HG03066 (cell line): ENCODE measurements at regions not wholly inside any gene's neighbourhood (a gene's known extent, or its start where the extent isn't known, plus 50 kb on each side); places are given as distances from the start of the nearest gene placed in this dataset.
"Not testable (repeated sequence)": the region's sequence is repeated elsewhere in the genome, so short reads cannot be mapped to it uniquely, and the experiment has no call there.

ENCODE experiments used
- ATAC-seq: cut with Tn5 transposase; IDR thresholded peaks from one replicate; pipeline ENCODE4 v1.9.1; 2021; ENCODE audit warnings: low read depth; ENCODE audit not compliant: unreplicated experiment

DNA sequence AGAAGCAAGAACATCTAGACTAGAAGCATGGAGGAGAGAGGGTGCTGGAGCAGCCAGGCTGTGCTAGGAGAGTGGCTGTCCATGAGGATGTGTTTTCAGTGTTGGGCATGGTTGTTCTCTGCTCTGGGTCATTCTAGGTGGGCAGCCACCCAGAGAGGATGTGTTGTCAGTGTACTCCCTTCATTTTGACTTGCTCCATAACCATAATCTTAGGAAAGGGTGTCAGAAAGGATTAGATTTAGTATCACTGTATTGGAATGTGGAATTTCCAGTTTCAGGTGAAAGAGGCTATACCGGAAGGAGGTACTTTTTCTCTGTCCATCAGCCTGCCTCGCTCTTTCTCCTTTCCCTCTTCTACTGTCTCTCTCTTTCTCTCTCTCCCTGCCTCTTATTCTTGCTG, 474.5 kb upstream of the PODXL start:
- ATAC-seq = no peak

DNA sequence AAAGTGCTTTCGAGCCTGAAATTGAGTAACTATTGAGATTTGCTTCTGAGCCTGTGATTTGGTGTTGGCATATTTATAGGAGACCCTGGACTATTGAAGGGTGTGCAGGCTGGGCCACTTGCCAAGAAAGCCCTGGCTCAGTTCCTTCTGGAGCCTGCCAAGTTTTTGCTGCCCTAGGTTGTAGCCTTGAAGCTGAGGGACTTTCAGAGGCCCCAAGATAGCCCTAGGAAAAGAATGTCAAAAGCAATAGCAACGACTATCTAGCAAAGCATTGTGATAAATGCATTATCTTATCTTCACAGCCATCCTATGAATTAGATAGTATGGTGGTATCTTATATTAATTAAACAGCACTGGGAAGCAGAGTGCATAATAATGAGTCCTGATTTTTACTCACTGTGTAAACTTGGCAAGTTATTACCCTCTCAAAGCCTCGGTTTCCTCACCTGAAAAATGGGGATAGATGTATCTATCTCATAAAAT, 473.7 kb upstream of the PODXL start:
- ATAC-seq = no peak

DNA sequence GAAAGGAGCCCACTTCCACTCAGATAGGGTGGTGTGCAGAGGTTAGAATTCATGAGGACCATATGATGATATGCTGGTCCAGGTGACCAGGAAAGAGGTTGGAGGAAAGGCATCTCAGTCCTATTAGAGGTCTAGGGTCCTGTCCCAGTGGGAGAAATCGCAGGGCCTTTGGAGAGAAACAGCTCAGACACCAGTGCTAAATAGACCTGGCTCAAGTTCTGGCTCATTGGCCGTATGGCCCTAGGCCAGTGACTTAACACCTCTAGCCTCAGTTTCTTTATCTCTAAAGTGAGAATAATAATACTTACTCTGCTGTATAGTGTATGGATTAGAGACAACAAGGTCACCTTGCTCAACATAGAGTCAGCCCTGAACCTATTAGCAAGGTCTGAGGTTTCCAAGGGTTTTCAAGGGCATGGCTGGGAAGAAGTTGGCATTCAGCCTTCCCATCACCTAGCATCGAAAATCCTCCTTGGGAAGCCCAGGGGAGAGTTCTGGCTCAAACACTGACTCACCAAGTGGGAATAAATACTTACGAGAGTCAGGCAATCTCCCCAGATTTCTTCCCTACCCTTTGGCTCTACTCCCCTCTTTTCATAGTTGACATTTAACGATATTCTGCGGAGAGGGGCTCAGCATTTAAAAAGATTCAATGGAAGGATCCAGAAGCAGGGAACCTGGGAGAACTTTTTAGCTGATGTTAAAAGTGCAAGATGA, 473.1 kb upstream of the PODXL start:
- no peak for ATAC-seq

DNA sequence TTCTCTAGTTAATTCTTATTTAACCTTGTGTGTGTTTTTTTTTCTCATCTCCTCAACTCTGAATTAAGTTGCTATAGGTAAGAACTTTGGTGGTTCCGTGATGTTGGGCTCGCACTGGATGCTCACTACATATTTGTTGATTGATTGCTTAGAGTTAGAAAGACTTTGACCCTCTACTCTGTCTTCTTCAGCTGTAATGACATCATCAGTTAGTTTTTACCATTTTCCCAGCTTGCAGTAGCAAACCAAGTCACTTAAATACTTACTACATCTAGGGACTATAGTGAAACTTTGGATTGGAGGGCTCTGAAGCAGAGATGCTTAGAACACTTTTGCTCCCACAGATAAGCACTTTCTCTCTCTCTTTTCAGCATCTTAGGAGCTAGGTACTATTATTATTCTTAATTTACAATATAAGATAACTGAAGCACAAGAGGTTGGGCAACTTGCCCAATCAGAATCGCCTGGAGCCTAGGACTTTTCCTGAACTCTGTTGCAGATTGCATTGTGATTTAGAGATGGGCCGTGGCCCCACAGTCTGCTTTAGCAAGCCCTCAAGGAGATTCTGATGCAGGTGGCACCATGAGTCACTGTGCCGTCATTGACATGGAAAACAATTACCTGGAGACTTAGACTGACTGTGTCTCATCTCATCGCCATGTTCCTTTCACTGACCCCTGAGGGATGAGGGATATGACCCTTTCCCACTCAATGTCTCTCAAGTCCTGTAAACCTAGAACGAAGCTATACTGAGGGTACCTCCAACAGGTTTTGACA, 471.9 kb upstream of the PODXL start:
- ATAC-seq = no peak

DNA sequence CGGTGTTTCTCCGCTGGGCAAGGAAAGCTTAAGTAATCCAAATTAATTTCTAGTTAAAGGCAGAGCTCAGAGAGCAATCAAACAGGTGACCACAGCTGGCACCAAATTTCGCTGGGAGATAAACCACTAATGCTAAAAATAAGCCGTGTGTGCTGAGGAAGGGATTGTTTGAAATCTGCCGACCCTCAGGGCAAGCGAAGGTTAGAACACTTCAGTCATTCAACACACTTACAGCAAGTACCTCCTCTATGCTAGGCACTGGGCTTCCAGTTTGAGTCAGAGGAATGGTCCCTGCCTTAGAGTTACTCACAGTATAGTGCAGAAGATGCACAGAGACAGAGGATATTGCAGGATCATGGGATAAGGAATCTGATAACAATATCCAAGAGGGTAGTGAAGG, 467.9 kb upstream of the PODXL start:
- no peak for ATAC-seq

DNA sequence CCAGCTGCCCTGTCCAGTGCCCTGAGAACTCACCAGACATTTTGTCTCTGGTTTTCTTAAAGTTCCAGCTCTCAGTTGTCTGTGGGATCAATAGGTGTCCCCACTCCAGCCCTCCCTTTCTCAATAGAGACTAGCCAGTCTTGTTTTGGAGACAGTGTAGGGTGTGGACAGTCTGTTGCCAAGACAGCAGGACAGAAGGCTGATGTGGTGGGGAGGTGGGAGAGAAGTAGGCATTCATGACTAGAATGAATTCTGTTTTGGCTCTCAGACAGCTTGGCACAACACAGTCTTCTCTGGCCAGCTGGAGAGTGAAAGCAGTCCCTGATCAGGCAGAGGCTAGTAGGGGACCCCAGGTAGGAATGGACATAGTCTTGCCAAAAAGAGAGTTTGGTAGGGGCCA, 467.0 kb upstream of the PODXL start:
- no peak for ATAC-seq

DNA sequence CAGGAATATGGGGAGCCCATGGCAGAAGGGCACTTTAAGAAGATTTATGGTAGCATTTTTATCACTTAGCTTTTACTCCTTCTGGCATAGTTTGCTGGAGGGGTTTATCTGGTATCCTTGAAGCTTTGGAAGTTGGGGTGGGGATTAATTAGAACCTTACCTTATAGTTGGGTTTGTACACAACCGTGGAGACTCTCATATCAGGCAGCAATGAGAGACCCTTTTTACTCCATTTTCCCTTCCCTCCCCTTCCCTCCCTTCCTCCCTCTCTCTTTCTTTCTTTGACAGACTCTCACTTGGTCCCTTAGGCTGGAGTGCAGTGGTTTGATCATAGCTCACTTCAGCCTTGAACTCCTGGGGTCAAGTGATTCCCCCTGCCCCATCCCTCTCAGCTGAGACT, 465.8 kb upstream of the PODXL start:
- ATAC-seq = no peak

DNA sequence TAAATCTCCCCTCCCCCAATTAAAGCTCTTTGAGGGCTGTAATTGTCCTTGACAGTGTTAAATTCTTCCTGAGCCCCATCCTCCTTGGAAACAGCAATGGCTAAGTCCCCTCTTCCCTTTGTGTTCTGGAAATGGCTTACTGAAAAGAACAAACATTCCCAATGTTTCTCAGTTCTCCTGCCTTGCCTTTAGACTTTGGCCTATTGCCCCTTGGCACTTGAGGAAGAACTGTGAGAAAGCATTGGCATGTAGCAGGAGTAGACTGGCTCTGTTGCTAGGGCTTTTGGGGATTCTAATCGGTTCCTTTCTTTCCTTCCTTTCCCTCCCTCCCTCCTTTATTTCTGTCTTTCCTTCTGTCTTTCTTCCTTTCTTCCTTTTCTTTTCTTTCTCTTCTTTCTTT, 463.3 kb upstream of the PODXL start:
- no peak for ATAC-seq

DNA sequence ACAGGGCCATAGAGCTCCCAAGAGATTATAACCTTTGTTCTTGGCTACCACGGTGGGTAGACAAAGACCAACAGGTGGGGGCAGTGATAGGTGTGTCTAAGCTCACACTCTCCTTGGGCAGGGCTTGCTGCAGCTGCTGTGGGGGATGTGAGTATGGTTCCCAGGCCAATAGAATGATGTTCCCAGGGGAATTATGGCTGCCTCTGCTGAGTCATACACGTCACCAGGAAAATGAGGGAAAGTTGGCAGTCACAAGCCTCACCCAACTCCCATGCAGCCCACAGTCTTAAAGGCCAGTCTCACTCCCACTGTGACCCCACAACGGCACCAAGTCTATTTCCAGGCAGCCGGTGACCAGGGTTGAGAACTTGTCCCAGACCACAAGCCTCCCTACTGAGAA, 453.4 kb upstream of the PODXL start:
- ATAC-seq = no peak

DNA sequence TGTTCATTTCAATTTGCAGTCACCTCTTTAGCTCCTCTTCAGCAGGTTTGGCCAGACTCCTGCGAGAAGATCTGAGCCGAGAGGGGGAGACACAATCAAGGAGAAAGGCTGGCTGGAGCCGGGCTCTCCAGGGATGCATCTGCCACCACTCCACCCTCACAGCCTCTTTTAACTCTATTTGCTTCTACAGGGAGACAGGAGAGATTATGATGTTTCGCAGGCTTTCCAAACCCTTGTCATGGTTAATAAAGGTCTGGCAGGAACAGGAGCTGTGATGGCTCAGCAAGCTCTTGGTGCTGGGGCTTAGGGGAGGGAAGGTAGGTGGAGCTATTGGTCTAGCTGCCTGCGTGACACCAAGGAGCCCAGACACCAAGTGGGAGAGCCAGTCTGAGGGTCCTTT, 448.1 kb upstream of the PODXL start:
- no peak for ATAC-seq

DNA sequence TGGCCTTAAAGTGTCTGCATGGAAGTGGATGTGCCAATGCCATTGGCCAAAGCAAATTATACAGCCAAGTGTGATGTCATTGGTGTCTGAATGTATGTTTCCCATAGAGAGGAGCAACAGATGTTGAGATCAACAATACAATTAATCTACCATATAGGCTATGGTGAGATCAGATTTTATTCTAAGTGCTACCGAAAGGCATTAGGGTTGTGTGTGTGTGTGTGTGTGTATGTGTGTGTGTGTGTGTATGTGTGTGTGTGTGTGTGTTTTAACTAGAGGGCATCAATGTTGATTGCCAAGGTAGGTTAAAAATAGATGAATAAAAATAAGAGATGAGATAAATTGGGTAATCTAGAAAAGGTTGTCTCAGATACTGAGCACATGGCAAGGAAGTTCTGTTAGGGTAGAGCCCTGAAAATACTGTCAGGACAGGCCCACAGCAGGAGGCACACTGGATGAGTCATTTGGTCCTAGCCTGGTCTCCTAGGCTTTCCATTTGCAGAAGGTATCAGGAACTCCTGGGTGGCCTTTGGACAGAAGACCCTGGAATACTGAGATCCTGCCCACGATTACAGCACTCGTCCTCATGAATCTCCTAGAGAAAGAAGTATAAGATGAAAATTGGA, 446.0 kb upstream of the PODXL start:
- ATAC-seq = no peak

DNA sequence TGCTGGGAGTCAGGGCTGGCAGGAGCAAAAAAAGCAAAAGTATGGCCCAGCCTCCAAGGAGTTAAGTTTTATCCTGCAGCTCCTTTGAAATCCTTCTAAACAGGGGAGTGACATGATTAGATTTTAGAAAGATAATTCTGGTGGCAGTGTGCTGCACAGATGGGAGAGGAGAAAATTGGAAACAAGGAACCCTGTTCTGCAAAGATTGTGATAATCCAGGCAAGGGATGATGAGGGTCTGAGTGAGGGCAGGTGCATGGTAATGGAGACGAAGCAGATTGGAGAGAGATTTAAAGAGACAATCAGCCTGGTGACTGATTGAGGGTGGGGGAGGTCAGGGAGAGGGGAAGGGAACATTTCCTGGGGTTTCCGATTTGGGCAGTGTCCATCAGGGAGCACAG, 444.7 kb upstream of the PODXL start:
- ATAC-seq = no peak

DNA sequence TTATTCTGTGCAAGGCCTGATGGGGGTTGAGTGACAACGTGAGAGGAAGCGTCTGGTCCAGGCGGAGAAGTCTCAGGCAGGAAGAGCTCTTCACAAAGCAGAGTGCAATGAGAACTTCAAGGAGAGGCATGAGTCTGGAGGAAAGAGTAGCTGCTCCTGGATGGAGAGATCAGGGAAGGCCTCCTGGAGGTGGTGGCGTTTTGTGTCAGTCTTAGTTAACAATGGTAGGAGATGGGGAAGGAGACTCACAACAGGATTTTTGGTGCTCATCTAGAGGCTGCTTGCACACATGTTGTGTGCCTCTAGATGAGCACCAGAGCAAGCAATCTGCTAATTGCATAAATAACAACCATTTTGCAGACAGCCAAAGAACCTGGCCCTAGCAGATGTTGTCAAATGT, 442.8 kb upstream of the PODXL start:
- ATAC-seq = no peak

DNA sequence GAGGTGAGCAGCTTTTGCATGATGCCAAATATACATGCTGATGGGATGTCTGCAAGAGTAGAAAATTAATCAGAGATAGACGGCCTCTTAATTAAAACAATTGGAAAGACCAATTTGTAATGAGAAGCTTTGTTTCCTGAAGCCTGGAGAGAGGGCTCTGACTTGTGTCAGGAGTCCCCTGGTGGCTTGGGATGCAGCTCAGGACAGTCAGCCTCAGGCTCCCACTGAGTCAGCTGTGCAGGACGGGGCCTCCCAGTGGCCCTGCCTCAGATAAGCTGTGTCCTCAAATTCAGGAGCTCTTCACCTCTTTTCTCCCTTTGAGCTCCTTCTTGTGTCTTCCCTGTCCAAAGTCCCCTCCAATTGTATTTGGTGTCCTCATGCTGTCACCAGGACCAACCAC, 438.9 kb upstream of the PODXL start:
- no peak for ATAC-seq

DNA sequence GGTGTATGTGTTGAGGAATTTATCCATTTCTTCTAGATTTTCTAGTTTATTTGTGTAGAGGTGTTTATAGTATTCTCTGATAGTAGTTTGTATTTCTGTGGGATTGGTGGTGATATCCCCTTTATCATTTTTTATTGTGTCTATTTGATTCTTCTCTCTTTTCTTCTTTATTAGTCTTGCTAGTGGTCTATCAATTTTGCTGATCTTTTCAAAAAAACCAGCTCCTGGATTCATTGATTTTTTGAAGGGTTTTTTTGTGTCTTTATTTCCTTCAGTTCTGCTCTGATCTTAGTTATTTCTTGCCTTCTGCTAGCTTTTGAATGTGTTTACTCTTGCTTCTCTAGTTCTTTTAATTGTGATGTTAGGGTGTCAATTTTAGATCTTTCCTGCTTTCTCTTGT, 424.6 kb upstream of the PODXL start:
- ATAC-seq = not testable (repeated sequence)

DNA sequence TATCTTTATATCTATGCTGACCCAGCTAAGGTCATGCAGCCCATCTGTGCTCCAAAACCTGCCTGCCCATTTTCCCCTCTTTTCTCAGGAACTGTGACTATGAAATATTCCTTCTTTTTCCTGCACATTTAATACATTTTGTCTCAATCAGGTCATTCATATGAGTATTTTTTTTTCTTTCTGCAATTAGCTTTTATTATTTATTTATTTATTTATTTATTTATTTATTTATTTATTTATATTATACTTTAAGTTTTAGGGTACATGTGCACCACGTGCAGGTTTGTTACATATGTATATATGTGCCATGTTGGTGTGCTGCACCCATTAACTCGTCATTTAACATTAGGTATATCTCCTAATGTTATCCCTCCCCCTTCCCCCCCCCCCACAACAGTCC, 421.7 kb upstream of the PODXL start:
- ATAC-seq = not testable (repeated sequence)

DNA sequence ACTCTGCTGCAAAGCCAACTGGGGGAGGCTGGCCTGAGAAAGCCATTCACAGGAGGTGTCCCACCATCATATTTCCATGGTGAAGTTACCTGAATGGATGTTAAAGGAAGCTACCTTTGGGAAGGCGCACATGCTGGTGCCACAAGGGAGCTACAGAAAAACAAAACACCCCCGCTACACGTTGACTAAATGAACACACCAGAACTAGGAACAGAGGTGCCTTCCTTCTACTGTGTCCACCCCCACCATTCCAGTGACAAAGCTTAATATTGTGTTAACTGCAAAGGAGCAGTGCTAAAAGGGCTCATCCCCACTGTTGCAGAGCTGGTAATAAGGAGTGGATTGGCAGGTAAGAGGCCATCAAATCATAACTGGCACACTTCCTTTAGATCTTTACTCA, 420.0 kb upstream of the PODXL start:
- ATAC-seq = no peak

DNA sequence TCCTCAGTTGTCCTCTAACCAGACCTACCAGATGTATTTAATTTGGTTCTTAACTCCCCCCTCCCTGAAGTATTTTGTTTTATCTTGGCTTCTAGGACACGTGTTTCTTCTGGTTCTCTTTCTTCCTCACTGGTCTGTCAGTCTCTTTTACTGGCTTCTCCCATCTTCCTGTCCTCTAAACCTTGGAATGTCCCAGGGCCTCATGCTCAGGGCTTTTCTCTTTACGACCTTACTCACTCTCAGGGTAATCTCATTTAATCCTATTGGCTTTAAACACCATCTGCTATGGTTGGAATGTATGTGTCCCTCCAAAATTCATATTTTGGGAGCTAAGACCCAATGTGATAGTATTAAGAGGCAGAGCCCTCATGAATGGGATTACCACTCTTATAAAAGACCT, 418.2 kb upstream of the PODXL start:
- no peak for ATAC-seq

DNA sequence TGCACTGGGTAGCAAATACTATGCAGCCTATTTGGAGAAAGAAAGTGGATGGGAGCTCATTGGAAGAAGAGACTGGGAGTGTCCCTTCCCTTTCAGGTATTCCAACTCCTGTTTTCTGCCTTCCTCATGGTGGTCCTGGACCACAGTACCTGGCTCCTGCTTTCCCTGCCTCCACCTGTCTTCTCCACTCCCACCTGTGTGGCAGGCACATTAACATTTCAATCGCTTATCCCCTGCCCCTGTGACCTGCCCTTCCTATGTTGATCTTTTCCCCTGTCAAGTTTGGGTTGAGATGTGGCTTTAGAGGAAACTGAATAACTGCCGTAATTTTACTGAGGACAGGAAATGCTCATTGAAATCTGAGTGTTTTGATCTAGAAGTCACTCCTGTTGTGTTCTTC, 415.8 kb upstream of the PODXL start:
- no peak for ATAC-seq

DNA sequence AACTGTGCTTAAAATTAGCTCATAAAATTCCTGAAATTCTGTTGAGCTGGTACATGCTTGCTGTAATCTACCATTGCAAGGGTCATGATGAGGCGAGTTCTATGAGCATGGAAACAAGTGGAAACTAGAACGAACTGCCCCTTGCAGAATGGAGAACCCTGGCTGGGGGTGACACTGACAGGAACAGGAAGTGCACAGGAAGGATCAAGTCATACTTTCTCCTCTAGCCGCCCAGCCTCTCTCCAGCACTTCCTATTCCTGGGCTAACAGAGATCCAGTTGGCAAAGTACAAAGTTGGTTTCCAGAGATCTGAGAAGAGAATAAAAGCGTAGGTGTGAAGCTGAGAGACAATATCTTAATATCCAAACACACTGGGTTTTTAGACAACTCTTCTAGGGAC, 414.2 kb upstream of the PODXL start:
- ATAC-seq = no peak

DNA sequence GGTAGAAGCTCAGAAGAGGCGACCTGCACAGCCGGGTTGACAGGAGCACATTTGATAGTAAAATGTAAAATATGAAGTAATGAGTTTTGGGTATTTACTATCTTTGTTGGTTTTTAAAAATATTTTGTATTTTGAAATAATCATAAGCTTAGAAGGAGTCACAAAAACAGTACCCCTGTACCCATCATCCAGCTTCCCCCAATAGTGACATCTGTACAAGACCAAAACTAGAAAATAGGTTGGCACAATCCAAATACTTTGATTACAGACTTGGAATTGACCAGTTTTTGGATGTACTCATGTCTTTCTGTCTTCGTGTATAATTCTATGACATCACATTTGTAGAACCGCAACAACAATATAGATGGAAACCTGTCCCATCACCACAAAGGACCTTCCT, 413.1 kb upstream of the PODXL start:
- ATAC-seq = no peak

DNA sequence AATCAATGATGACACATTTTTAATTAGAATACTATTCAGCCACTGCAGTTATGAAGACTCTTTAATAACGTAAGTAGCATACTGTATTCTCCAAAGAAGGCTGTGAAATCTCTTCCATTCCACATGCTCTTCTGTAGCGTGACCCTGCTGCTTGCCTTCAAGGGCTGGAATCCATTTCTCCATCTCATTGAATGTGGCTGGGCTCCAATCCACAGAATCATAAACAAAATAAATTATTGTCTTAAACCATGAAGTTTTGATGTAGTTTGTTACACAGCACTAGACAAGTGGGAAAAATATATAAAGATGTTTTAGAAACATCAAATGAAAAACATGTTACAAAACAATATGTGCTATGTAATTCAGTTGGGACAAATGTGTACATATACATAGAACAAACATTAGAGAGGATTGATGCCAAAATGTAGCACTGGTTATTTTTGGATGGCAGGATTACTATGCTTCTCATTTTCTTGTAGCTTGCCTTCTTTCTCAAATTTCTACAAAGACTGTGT, 410.8 kb upstream of the PODXL start:
- no peak for ATAC-seq
